ENCODE measurements at regions not wholly inside any gene's neighbourhood (a gene's known extent, or its start where the extent isn't known, plus 50 kb on each side); places are given as distances from the start of the nearest gene placed in this dataset.

DNA sequence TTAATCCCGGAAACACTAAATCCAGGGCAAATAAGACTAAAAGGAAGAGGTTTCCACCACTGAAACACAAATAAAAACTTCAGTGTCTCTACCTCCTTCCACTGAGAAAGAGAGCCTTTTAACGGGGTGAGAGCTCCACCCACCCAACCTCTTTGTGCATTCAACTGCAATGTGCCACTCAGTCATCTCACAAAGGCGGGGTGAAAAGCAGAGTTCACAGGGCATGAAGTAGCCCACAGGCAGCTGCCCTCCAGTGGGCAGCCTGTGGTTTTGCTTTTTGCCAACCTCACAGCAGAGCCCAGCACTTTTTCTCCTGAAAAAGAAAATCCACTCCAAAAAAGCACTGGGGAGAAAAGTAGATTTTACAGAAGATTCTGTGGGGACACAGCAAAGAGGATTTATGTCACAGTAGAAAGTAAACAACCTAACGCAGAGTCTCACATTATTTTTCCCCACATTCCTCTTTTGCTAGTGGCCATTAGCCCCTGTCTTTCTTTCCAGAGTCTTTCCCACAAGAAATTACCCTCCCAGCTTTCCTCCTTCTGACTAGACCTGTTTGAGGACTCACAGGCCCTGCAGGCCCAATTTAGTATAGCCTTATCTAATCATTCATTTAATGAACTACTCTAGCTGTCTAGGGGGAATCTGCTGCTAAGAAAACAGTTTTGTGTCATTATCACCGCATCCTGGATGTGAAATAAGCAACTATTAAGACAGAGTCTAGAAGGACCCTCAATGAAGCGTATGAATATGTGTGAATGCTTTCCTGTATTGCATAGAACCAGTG lies 753.8 kb upstream of the FOXG1 start:
- POLR2A ChIA-PET (ENCODE audit: low non-redundant PET), result no interaction called here
- intact Hi-C loops (cut with micrococcal nuclease; ENCODE audit: unreplicated experiment), result no loop called here
- Histone ChIP-seq H3K36me3 (ENCODE audit: insufficient read depth, low read length, poor library complexity, severe bottlenecking) (no peaks in the 10 kb centered on the region), H3K4me1 (ENCODE audit: insufficient read depth, low read length, poor library complexity, severe bottlenecking) (no peaks in the 10 kb centered on the region), H3K27me3 (replicated peaks; ENCODE audit: insufficient read depth, low read depth, low read length, poor library complexity) (no peaks in the 10 kb centered on the region), H3K9me3 (ENCODE audit: low read depth, low read length, poor library complexity, severe bottlenecking) (peaks cover 24% of the 10 kb centered on the region), H3K27ac (ENCODE audit: low read depth, low read length, poor library complexity, severe bottlenecking) (no peak overlapping the region), H3K4me3 (ENCODE audit: low read depth, low read length, poor library complexity, severe bottlenecking) (no peak overlapping the region)
- BruUV-seq (replicated peaks), result no TSS peak
- TF ChIP-seq, protein P1, sequence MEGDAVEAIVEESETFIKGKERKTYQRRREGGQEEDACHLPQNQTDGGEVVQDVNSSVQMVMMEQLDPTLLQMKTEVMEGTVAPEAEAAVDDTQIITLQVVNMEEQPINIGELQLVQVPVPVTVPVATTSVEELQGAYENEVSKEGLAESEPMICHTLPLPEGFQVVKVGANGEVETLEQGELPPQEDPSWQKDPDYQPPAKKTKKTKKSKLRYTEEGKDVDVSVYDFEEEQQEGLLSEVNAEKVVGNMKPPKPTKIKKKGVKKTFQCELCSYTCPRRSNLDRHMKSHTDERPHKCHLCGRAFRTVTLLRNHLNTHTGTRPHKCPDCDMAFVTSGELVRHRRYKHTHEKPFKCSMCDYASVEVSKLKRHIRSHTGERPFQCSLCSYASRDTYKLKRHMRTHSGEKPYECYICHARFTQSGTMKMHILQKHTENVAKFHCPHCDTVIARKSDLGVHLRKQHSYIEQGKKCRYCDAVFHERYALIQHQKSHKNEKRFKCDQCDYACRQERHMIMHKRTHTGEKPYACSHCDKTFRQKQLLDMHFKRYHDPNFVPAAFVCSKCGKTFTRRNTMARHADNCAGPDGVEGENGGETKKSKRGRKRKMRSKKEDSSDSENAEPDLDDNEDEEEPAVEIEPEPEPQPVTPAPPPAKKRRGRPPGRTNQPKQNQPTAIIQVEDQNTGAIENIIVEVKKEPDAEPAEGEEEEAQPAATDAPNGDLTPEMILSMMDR (conservative IDR thresholded peaks at IDR 0.05; ENCODE audit: low read depth, low read length), result no peak
- no peak for TF ChIP-seq EZH2 (IDR thresholded peaks at IDR 0.05; ENCODE audit: borderline replicate concordance, low read depth, low read length, poor library complexity, severe bottlenecking)
- CTCF ChIA-PET, result no interaction called here
- no peak for DNase-seq (ENCODE audit: low spot score)

DNA sequence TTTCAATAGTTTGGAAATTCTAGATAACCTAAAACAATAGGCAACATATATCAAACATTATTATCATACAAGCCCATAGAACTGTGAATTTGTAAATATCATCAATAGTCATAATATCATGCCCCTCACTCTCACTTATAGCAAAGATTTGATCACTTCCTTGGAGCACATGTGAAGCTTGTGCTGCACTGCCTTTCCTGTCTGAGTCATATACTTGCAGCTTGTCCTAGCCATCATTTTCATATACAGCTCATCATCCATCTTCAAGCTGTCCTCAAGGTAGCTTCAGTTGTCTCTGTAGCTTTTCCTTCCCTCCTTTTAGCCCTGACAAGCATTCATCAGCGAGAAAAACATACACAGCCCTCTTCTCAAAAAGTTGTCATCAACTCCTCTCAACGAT lies 746.5 kb upstream of the FOXG1 start:
- Histone ChIP-seq H3K27ac (ENCODE audit: low read depth, low read length, poor library complexity, severe bottlenecking) (no peak overlapping the region), H3K27me3 (replicated peaks; ENCODE audit: insufficient read depth, low read depth, low read length, poor library complexity) (no peaks in the 10 kb centered on the region), H3K9me3 (ENCODE audit: low read depth, low read length, poor library complexity, severe bottlenecking) (peaks cover 26% of the 10 kb centered on the region), H3K4me3 (ENCODE audit: low read depth, low read length, poor library complexity, severe bottlenecking) (no peak overlapping the region), H3K36me3 (ENCODE audit: insufficient read depth, low read length, poor library complexity, severe bottlenecking) (no peaks in the 10 kb centered on the region), H3K4me1 (ENCODE audit: insufficient read depth, low read length, poor library complexity, severe bottlenecking) (no peaks in the 10 kb centered on the region)
- BruUV-seq (replicated peaks), result no TSS peak
- ChIA-PET CTCF (no interaction called here), POLR2A (ENCODE audit: low non-redundant PET) (no interaction called here)
- no peak for TF ChIP-seq EZH2 (IDR thresholded peaks at IDR 0.05; ENCODE audit: borderline replicate concordance, low read depth, low read length, poor library complexity, severe bottlenecking)
- TF ChIP-seq, protein P1 (conservative IDR thresholded peaks at IDR 0.05; ENCODE audit: low read depth, low read length), result no peak
- intact Hi-C loops (cut with micrococcal nuclease; ENCODE audit: unreplicated experiment), result no loop called here
- DNase-seq (ENCODE audit: low spot score), result no peak

DNA sequence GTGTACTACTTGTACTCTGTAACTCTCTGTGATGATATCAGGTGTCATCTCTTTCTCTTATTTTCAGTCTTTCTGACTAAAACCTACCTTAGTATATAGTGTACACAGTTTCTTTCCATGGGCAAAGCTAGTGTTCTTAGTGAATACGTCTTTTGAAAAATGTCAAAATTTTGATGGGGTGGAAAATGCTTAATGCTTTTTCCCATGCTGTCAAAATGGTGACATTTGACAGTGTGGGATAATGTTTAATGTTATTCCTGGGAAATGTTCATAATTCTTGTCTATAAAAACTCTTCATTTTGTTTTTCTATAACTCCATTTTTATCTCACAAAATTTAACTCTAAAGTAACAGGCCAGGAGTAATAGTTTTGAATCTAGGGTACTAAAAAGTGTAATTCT lies 742.7 kb upstream of the FOXG1 start:
- BruUV-seq (replicated peaks), result no TSS peak
- intact Hi-C loops (cut with micrococcal nuclease; ENCODE audit: unreplicated experiment), result no loop called here

More for the DNA sequence above, 742.7 kb upstream of the FOXG1 start:
- ChIA-PET POLR2A (ENCODE audit: low non-redundant PET) (no interaction called here), CTCF (no interaction called here)
- no peaks in the 10 kb centered on the region for H3K27me3 ChIP-seq (replicated peaks; ENCODE audit: insufficient read depth, low read depth, low read length, poor library complexity)
- peaks cover 14% of the 10 kb centered on the region for H3K9me3 ChIP-seq (ENCODE audit: low read depth, low read length, poor library complexity, severe bottlenecking)
- DNase-seq (ENCODE audit: low spot score), result no peak
- H3K4me3 ChIP-seq (ENCODE audit: low read depth, low read length, poor library complexity, severe bottlenecking), result no peak overlapping the region
- H3K36me3 ChIP-seq (ENCODE audit: insufficient read depth, low read length, poor library complexity, severe bottlenecking), result no peaks in the 10 kb centered on the region
- TF ChIP-seq, protein P1 (conservative IDR thresholded peaks at IDR 0.05; ENCODE audit: low read depth, low read length), result no peak
- H3K4me1 ChIP-seq (ENCODE audit: insufficient read depth, low read length, poor library complexity, severe bottlenecking), result no peaks in the 10 kb centered on the region
- H3K27ac ChIP-seq (ENCODE audit: low read depth, low read length, poor library complexity, severe bottlenecking), result no peak overlapping the region

Data from A673 (cell line).